ENCODE measurements at regions not wholly inside any gene's neighbourhood (a gene's known extent, or its start where the extent isn't known, plus 50 kb on each side); places are given as distances from the start of the nearest gene placed in this dataset.

DNA sequence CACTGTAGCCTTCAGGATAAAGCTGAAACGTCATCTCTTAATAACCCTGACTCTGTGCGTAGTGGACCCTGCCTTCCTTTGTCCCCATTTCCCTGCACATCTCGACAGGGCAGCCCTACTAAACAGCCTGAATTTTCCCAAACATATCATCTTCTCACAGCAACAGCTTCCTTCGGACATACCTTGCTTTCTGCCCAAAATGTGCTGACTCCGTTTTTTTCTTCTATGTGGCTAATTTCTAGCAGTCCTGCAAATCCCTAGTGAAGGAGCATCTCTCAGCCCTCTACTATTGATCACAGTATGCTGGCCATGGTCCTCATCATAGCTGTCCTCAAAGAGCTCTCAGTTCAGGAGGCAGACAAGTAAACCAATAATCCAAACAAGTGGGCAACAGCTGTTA lies 53.1 kb upstream of the PCED1B start:
- Histone ChIP-seq H3K9ac (ENCODE audit: control insufficient read depth, extremely low read depth, insufficient read depth, low read length) (no peak overlapping the region), H3K27me3 (ENCODE audit: control insufficient read depth, extremely low read depth, insufficient read depth, low read length) (no peaks in the 10 kb centered on the region), H3K4me1 (ENCODE audit: control insufficient read depth, extremely low read depth, insufficient read depth, low read length) (peaks cover 22% of the 10 kb centered on the region), H3K4me2 (ENCODE audit: control insufficient read depth, extremely low read depth, insufficient read depth, low read depth, low read length) (no peak overlapping the region), H3K9me1 (ENCODE audit: control insufficient read depth, extremely low read depth, insufficient read depth, low read length) (no peaks in the 10 kb centered on the region), H3K4me3 (ENCODE audit: control insufficient read depth in 2 of 3, extremely low read depth in 1 of 3, insufficient read depth in 2 of 3, low read depth in 1 of 3, low read length in 3 of 3) (no peak overlapping the region), H3K36me3 (ENCODE audit: control insufficient read depth in 2 of 2, extremely low read depth in 1 of 2, insufficient read depth in 2 of 2, low read length in 2 of 2) (no peaks in the 10 kb centered on the region), H2AFZ (ENCODE audit: control insufficient read depth, low read length) (no peak overlapping the region), H3K9me3 (ENCODE audit: control insufficient read depth, low read depth, low read length) (no peaks in the 10 kb centered on the region), H3K79me2 (ENCODE audit: control insufficient read depth, insufficient read depth, low read length) (no peaks in the 10 kb centered on the region), H4K20me1 (ENCODE audit: control insufficient read depth, extremely low read depth, insufficient read depth, low read length) (no peaks in the 10 kb centered on the region), H3K27ac (ENCODE audit: control insufficient read depth, insufficient read depth, low read length) (no peak overlapping the region)
- no peak for TF ChIP-seq EZH2 (IDR thresholded peaks at IDR 0.05; ENCODE audit: low read length)
- TF ChIP-seq, protein P1, sequence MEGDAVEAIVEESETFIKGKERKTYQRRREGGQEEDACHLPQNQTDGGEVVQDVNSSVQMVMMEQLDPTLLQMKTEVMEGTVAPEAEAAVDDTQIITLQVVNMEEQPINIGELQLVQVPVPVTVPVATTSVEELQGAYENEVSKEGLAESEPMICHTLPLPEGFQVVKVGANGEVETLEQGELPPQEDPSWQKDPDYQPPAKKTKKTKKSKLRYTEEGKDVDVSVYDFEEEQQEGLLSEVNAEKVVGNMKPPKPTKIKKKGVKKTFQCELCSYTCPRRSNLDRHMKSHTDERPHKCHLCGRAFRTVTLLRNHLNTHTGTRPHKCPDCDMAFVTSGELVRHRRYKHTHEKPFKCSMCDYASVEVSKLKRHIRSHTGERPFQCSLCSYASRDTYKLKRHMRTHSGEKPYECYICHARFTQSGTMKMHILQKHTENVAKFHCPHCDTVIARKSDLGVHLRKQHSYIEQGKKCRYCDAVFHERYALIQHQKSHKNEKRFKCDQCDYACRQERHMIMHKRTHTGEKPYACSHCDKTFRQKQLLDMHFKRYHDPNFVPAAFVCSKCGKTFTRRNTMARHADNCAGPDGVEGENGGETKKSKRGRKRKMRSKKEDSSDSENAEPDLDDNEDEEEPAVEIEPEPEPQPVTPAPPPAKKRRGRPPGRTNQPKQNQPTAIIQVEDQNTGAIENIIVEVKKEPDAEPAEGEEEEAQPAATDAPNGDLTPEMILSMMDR (optimal IDR thresholded peaks at IDR 0.05 in 1 of 3, IDR thresholded peaks at IDR 0.05 in 1 of 3, conservative IDR thresholded peaks at IDR 0.05 in 1 of 3; ENCODE audit: extremely low read depth in 1 of 3, insufficient read depth in 2 of 3, low read length in 3 of 3), result no peak
- dilution Hi-C loops (cut with MboI; ENCODE audit: extremely low pct_ligation_motif_present, low sequenced_read_pairs), result no loop called here
- FAIRE-seq (no peak), DNase-seq (ENCODE audit: low read depth, low spot score) (no peak)
